NCI-H82 (cell line): ENCODE measurements at regions not wholly inside any gene's neighbourhood (a gene's known extent, or its start where the extent isn't known, plus 50 kb on each side); places are given as distances from the start of the nearest gene placed in this dataset.
A peak's percentile ranks its signal among the peaks of the same experiment; 100 is the strongest.
"Not testable (repeated sequence)": the region's sequence is repeated elsewhere in the genome, so short reads cannot be mapped to it uniquely, and the experiment has no call there.

Experiments
- DNase-seq: peaks from one replicate; lab custom pipeline; 2025; lab: John Stamatoyannopoulos, UW

DNA sequence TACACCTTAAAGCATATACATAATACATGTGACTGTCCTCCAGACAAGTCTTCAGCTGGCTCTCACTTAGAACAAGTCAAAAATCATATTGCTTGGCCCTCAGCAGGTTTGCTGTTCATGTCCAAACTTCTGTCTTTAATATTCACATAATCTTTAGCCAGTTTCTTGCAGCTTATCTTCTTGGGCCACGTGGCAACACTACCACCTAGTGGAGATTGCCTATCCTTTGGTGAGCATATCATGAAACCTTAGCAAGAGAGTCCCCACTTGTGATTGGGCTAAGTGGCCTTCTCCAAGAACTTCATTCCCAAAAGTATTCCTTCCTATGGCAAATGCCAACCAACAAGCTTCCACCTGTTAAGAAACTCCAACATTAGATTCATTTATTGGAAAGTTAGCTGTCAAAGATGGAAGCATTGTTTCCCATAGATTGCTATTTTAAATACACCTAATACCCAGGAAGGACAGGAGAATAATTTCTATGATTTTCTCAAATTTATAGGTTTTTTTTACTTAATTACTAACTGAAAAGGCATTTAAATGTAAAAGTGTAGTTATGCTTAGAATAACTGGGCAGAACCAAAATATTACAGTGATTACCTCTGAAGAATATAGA lies 231.9 kb upstream of the INTU start:
- peak; percentile 80 for DNase-seq

DNA sequence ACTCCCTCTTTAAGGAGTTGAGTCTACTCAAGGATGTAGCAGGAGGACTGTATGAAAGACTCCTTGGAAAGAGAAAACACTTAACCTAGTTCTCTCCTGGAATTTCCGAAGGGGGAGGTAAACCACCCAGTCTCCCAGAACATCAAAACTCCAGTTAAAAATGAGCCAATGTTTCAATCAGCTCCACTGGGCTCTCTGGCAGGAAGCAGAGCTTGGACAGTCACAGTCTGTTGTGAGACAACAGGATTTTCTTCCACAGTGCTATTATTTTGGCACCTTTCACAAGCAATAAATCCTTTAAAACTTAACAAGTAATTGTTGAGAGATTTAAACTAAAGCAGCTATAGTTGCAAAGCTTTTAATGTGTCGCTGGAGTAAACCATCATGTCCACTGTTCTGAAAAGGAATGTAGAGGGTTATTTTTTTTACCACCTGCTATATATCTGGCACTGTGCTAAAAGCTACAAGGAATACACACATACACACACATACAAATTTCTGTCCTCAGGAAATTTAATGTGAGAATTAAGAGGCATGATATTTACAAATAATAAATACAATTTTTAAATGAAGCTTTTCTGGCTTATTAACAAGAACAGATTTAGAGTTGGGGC lies 229.2 kb upstream of the INTU start:
- DNase-seq: peak; percentile 4

DNA sequence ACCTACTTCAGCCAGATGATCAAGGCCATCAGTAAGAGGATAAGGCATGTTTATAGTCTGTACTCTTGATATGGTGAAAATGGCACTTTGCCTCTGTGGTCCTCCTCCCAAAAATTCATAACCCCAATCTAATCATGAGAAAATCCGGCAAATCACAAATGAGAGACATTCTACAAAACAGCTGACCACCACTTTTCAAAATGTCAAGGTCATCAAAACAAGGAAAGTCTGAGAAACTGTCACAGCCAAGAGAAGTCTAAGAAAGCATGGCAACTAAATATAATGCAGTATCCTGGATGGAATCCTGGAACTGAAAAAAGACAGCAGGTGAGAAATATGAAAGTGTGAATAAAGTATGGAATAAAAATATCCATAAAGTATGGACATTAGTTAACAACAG lies 226.6 kb upstream of the INTU start:
- DNase-seq: no peak

DNA sequence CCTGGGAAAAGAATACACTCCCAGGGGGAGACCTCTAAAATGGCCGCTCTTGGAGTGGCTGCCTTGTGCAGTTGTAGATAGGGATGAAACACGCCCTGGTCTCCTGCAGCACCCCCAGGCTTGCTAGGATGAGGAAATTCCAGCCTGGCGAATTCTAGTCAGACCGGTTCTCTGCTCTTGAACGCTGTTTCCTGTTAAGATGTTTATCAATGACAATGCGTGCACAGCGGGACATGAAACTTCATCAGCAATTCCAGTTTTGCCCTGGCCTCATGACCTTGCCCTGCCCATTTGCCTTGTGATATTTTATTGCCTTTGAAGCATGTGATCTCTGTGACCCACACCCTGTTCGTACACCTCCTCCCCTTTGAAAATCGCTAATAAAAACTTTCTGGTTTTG lies 225.2 kb upstream of the INTU start:
- DNase-seq: not testable (repeated sequence)

DNA sequence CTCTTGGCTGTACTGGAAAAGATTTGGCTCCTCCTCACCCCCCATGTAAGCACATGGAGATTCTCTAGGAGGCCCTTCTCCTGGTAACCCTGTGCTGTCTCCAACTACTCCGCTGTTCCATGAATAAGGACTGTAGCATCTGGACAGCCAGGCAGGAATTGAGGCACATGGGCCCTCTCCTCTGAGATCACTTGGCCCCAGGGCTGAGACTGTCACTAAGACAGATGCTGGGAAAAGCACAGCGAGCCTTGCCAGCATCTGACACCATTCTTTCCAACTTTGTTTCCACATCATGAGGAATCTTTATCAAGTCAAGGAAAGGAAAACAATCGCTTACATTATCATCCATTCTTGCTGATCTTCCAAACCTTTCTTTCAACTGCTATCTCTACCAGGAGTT lies 222.6 kb upstream of the INTU start:
- no peak for DNase-seq

DNA sequence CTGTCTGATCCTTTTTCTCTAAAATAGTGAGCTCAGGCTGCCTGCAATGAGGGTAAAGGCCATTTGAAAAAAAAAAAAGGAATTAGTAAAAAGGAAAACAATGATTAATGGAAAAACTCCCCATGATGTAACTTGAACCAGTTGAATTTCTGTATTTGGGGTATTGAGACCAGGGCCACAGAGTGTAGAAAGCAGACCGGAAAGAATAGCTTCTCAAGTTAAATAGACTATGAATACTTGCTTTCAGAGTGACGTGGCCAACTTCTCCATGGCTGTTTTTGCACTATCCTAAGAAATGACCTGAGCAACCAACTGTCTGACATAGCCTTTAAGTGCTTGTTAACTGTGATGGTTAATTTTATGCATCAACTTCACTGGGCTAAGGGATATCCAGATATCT lies 222.1 kb upstream of the INTU start:
- no peak for DNase-seq

DNA sequence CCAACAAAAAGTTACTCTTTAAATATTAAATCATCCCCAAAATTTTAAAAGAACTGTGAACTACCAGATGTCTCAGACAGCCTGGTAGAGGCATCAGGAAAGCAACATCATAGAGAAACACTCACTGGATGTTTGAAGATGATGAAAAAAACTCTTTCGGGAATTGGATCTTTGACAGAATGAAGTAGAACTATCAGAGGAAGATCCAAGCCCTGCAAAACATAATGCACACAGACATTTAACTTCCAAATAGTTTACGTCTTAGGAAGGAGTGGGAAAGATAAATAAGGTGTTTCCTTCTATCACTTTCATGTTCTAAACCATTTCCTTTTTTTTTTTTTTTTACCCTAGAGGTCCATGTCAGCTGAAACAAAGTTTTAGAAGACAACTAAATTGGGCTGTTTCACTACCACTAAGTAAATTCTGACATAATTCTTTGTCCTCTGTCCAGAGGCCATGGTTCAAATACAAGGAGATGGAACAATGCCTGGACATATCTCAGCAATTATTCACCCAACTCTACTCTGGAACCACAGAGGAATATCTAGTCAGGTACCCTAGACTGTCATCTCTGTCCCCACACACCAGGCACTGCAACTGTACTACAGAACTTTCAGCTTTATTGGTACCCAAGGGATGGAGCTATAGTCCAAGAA lies 217.7 kb upstream of the INTU start:
- DNase-seq: no peak

DNA sequence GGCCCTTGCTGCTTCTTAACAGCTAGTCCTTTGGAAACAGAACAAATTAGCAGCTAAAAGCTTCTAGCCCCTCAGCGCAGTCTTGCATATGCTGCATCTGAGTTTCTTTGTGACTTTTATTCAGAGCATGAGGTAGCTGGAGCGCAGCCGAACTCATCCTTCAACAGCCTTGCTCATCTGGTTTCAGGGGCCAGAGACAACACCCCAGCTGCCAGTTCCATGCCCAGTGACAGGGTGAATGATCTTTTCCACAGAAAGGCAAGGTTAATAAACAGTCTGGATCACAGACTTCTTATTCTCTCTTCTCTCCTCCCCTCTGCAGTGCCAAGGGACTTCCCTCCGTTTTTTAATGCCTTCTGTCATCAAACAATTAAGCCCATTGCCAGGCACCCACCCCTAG lies 216.6 kb upstream of the INTU start:
- DNase-seq: no peak

DNA sequence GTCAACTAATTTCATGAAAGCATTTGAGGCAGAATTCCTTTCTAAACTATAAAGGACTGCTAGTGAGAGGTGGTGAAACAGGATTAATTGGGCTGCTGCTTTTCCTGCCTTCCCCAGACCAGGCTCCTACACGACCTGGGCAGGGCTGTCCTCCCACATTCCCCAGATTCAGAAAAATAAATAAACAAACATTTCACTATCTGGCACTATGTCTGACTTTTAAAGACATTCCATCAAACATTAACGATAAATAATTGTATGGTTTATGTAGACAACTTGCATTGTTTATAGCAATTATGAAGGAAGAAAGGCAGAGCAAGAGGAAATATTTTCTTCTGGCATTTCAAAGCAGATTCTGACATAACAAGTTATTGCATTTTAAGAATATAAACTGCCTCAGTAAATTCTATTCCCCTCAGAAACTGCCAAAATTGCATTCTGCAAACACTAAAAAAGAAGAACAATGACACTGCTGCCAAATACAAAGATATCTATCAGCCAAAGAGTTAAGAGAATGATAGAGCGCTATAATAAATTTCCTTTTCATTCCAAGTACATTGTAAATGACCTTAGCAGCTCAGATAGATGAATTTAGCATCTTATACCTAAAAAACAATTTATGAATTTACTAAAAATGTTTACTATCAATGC lies 214.7 kb upstream of the INTU start:
- no peak for DNase-seq

DNA sequence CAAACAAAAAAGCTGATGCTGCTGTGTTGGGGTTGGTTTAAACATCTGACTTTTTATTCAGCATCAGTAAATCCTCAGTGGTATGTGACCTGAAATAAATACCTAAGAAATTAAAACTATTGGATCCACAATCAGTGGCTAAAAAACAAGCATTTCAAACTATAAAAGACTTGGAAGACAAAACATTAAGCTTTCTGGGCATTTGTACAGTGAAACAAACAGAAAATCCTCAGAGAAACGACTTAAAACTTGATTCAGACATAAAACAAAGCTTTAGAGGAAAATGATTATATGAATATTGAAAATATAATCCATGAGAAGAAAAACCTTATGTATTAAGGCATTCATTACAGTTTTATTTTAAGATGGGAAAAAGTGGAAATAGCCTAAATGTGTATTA lies 213.3 kb upstream of the INTU start:
- DNase-seq: no peak

DNA sequence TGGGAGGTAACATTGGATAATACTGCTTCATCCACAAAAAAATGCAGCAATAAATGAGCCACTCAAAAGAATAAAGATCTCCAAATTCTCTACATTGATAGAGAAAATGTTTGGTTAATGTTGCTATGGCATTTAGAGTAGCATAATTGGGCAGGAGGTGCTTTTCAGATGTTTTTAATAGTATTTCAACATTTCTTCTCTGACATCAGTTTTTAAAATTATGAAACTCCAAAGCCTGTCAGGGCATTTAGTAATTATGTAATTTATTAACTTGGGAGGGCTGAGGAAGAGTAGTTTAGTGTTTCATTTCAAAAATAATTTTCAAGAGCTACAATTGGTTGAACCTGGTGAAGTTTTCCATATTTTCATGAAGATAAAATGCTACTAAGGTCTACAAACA lies 211.3 kb upstream of the INTU start:
- no peak for DNase-seq

DNA sequence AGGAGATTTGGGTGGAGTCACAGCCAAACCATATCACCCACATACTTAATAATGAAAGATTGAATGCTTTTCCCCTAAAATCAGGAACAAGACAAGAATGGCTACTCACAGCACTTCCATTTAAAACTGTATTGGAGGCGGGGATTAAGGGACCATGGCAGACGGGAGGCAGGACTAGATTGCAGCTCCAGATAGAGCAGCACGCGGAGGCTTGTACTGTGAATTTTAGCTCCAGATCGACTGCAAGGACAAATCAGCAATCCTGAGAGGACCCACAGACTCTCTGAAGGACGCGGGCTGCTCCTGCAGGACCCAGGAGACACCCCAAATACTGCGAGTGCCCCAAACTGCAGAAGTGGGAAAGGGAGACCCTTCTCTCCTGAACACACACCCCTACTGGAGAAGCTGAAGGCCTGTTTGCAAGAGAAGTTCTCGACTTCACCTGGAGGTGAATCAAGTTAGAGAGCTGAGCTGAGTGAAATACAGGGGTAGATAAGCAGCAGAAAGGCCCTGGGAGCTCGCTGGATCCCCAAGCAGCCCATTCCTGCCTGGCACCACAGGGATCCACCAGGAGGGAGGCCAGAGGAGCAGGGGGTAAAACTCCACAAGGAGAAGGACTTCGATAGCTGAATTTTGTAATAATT lies 207.4 kb upstream of the INTU start:
- DNase-seq: no peak

DNA sequence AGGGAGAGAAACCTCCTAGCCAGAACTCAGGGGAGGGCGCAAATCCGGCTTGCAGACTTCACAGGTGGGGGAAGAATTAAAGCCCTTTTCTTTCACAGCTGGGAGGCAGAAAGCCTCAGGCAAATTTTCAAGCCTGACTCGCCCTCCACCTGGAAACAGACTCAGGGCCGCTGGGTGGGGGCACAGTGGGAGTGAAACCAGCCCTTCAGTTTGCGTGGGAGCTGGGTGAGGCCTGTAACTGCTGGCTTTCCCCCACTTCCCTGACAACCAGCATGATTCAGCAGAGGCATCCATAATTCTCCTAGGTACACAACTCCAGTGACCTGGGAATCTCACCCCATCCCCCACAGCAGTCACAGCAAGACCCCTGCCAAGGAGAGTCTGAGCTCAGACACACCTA lies 206.9 kb upstream of the INTU start:
- DNase-seq: no peak

DNA sequence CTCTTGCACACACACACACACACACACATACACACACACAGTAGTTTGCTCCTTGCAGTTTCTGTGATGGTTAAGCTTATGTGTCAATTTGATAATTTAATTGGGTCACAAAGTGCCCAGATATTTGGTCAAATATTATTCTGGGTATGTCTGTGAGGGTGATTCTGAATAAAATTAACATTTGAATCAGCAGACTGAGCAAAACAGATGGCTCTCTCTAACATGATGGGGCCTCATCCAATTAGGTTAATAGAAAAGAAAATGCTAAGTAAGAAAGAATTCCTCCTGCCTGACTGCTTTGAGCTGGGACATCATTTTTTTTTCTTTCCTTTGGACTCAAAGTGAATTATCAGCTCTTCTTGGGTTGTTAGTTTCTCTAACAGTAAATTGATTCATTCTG lies 191.2 kb upstream of the INTU start:
- peak; percentile 83 for DNase-seq

DNA sequence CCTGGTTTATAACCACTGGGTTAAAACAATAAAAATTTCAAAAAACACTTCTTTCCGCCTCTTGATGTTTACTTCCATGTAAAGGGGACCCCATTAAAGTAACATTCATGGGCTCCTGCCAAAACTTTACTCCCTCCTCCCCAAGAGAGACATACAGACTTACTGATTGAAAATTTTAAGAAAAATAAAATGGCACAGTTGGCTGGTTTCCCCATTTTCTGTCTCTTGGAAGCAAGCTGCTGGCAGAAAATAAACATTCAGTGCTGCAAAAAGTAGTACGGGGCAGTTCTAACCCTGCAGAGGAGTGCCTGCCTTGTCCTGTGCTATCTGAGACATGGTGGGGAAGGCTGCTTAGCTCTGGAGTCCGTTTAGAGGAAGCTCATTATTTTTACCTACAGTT lies 187.3 kb upstream of the INTU start:
- DNase-seq: no peak

DNA sequence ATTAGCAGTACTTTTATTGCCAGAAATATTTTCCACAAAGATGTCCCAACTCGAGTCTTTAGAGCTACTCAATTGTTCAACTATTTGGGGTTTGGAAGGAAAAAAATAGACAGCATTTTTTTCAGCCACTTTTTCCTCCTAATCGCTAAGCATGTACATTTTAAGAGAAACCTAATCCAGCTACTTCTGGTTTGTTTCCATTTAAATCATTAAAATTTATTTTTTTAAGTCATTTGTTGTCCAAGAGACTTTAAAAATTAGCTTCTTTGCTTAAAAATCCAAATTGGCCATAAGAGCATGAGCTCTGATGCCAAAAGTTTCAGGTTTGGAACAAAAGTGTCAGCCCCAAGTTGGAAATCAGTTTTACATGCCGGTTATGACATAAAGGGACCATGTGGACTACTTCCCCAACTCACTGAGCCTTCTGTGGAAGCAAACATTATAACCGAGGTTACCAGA lies 186.3 kb upstream of the INTU start:
- DNase-seq: no peak

DNA sequence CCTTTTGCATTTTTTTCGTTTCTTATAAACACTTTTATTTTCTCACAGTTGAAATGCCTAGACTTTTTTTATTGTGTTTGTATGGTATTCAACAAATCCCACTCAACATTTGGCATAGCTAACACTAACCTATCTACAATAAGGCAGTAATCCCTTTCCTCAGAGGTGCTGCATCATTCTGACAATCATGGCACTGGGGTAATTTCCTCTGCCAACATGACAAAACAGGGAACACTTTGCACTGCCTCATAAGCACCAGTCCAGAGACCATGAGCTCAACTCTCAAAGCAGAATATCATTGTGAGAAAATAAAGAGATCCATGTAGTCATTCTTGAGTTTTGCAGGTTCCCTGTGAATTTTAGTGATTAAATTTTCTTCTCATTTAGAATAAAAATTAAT lies 183.8 kb upstream of the INTU start:
- DNase-seq: no peak

DNA sequence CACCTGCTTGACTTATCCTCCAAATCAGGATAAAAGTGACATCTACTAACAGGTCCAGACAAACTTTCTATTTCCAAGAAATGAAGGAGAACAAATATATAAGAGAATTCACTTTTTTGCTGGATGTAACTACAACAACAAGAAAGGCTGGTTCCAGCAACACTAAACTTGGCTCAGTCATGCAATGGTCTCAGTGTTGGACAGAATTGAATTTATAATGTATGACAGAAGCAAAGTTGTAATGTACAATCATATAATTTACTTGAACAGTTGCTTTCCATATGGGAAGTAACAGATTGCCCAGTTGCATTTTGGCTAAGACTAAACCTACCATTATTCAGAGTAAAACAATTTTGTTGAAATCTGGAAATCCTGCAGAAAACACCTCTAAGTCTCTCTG lies 183.3 kb upstream of the INTU start:
- DNase-seq: no peak

DNA sequence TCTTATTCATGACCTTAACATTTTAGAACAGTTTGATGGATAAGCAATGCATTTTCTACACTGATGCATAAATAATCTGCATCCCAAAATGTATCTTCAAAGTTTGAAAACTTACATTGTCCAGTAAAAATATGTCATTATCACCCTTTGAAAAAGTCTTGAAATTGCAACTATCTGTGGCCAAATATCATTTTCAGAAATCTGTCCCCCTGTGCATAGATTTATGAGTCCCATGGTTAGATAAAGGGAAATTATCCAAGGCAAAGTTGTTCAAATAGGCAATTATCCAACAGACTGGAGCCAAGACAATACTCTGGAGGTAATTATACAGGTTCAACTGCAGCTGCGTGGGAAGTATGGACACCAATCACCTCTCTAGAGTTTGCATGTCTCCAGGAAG lies 182.5 kb upstream of the INTU start:
- no peak for DNase-seq

DNA sequence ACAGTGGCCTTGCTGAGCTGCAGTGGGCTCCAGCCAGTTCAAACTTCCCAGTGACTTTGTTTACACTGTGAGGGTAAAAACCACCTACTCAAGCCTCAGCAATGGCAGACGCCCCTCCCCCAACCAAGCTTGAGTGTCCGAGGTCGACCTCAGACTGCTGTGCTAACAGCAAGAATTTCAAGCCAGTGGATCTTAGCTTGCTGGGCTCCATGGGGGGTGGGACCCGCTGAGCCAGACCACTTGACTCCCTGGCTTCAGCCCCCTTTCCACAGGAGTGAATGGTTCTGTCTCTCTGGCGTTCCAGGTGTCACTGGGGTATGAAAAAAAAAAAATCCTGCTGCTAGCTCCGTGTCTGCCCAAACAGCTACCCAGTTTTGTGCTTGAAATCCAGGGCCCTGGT lies 168.9 kb upstream of the INTU start:
- DNase-seq: no peak

DNA sequence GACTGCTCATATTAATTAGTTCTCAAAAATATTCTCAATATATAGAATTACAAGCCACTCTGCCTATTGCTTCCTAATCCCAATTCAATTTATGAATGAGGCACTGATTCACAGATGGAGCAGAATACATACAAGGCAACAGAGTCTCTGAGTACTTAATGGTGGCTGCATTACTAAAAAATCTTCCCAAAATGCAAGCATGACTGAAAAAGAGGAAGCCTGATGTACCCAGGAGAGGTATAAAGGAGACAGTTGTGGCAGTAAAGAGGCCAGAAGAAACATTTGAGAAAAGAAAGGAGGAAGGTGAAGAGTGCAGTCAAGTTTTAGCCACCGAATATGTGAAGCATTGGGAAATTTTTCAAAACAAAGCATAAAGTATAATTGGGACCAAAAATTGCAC lies 163.2 kb upstream of the INTU start:
- DNase-seq: no peak

DNA sequence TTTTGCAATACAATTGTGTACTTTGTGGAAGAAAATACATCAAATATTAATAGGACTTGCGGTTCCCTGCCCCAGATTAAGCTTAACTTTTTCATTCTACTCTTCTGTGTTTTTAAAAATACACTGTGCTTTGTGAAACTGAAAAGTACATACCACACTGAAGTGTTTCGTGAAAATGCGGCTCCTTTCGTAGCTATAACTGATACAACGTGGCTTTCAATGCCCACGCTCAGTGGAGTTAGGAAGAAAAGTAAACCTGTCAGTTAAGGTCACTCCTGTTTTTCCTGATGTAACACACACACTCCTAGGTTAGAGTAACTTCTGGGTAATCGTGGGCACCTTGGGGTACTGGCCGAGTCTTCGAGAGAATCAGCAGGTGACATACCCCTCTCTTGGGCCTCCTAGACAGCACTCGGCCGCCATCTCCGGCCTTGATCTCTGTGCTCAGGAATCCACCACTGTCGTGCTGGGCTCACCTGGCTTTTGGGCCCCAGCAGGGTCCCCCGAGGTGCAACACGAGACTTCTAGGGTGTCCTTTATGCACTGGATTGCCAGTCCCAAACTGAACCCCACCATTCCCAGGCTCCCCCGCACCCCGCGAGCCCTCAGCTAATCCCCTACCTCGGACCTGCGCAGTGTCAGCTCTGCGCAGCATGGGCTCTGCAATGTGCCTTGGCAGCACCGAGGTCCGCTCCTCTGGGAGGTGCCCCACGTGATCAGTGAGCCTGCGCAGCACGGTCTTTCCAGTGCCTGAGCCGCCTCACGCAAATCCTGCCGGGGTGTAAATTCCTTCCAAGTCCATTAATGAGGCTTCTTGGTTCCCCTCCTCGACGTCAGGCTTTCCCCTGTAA lies 162.6 kb upstream of the INTU start:
- DNase-seq: no peak
